Activated gamma-delta T cell treated with anti-CD3 and anti-CD28 coated beads, Interleukin-2, amount 50 U/mL, for 16 hours (primary cell): ENCODE measurements at regions not wholly inside any gene's neighbourhood (a gene's known extent, or its start where the extent isn't known, plus 50 kb on each side); places are given as distances from the start of the nearest gene placed in this dataset.

Experiments
- DNase-seq: peaks from one replicate; pipeline ENCODE4 v3.0.0-alpha.2; 2020; ENCODE audit warnings: low read depth

- DNase-seq = no peak
Measured at GRCh38 chr15:89399238-89400115, 64.9 kb upstream of the POLG start.

GRCh38 chr15:89398896-89399237 is 64.2 kb upstream of the POLG start:
- no peak for DNase-seq

- no peak for DNase-seq
Measured at GRCh38 chr15:89397653-89398023, 63.0 kb upstream of the POLG start.

- no peak for DNase-seq
Measured at GRCh38 chr15:89396723-89397652, 62.4 kb upstream of the POLG start.

GRCh38 chr15:89395996-89396395 is 61.4 kb upstream of the POLG start:
- no peak for DNase-seq

GRCh38 chr15:89395461-89395871 is 60.8 kb upstream of the POLG start:
- no peak for DNase-seq

GRCh38 chr15:89395031-89395430 is 60.4 kb upstream of the POLG start:
- DNase-seq = no peak

GRCh38 chr15:89393056-89393455 is 58.4 kb upstream of the POLG start:
- no peak for DNase-seq

GRCh38 chr15:89391685-89392257 is 57.1 kb upstream of the POLG start:
- DNase-seq = no peak

GRCh38 chr15:89389841-89390603 is 55.4 kb upstream of the POLG start:
- DNase-seq = no peak

- no peak for DNase-seq
Measured at GRCh38 chr15:89387140-89387903, 52.7 kb upstream of the POLG start.

- no peak for DNase-seq
Measured at GRCh38 chr15:89385596-89386331, 51.1 kb upstream of the POLG start.
